Endothelial cell of umbilical vein (primary cell): ENCODE measurements at regions not wholly inside any gene's neighbourhood (a gene's known extent, or its start where the extent isn't known, plus 50 kb on each side); places are given as distances from the start of the nearest gene placed in this dataset.

ENCODE experiments used
- BruUV-seq: library from RNA; stranded (reverse); fragments of 400-500 nt; replicated peaks from 2 replicates; lab custom pipeline; 2021; lab: Mats Ljungman, UMichigan
- CTCF ChIA-PET: fragments of 300-600, 350-600 bp; sonication (Branson Sonifier 250); formaldehyde crosslinking; loops from one replicate; lab custom pipeline; 2021; ENCODE audit warnings: antibody characterized with exemption, inconsistent platforms; lab: Charles Lee
- POLR2A ChIA-PET: fragments of 300-600, 350-600 bp; sonication (Branson Sonifier 250); formaldehyde crosslinking; loops from one replicate; lab custom pipeline; 2021; ENCODE audit warnings: antibody characterized with exemption, inconsistent platforms; lab: Charles Lee
- DNase-seq: peaks from one replicate; pipeline ENCODE4 v3.0.0-alpha.2; 2011; ENCODE audit warnings: low read depth, low spot score
- FAIRE-seq: peaks from 2 replicates; lab custom pipeline; 2011; peaks lifted over from hg19 to GRCh38; lab: Jason Lieb, UNC
- H2AFZ ChIP-seq: 2 replicates; pipeline ENCODE4 v1.6.0; 2012; ENCODE audit warnings: low read depth, low read length, control low read depth, inconsistent platforms
- H3K27ac ChIP-seq: 2 replicates; pipeline ENCODE4 v1.5.1; 2011; ENCODE audit warnings: low read depth, mild to moderate bottlenecking, control low read depth, low read length, moderate library complexity; ENCODE audit not compliant: insufficient read depth
- H3K27me3 ChIP-seq, 2 experiments: 2 replicates each; pipeline versions ENCODE4 v1.6.0 to v1.6.1; 2011; ENCODE audit warnings: low read length in 2 of 2, mixed read lengths in 1 of 2; ENCODE audit not compliant: control insufficient read depth in 2 of 2, insufficient read depth in 2 of 2
- H3K36me3 ChIP-seq, 2 experiments: 2 replicates in 1 of 2; 3 replicates in 1 of 2; pipeline ENCODE4 v1.5.1; 2011; ENCODE audit warnings: low read length in 2 of 2, mild to moderate bottlenecking in 1 of 2, moderate library complexity in 1 of 2; ENCODE audit not compliant: control insufficient read depth in 2 of 2, insufficient read depth in 2 of 2; ENCODE audit errors: extremely low read depth in 1 of 2
- H3K4me1 ChIP-seq: 3 replicates; pipeline ENCODE4 v1.5.1; 2011; ENCODE audit warnings: mild to moderate bottlenecking, low read length; ENCODE audit not compliant: control insufficient read depth, insufficient read depth; ENCODE audit errors: extremely low read depth
- H3K4me2 ChIP-seq: 2 replicates; pipeline ENCODE4 v1.6.1; 2011; ENCODE audit warnings: low read length, control low read depth, mixed read lengths; ENCODE audit not compliant: insufficient read depth
- H3K4me3 ChIP-seq, 3 experiments: fragments of 200-600 bp in 1 of 3; sonication (generic), shearing (Covaris generic) in 1 of 3; replicated peaks in 1 of 3; 2 replicates each; pipeline ENCODE4 v1.5.1; 2011 to 2016; ENCODE audit warnings: control low read depth in 3 of 3, low read length in 3 of 3, mild to moderate bottlenecking in 2 of 3, inconsistent platforms in 1 of 3, low read depth in 1 of 3, moderate library complexity in 1 of 3; ENCODE audit not compliant: insufficient read depth in 1 of 3
- H3K79me2 ChIP-seq: 2 replicates; pipeline ENCODE4 v1.6.0; 2012; ENCODE audit warnings: low read length, inconsistent platforms; ENCODE audit not compliant: control insufficient read depth, insufficient read depth
- H3K9ac ChIP-seq: replicated peaks from 2 replicates; pipeline ENCODE3; 2011; ENCODE audit warnings: low read length, control low read depth; ENCODE audit not compliant: insufficient read depth; ENCODE audit errors: extremely low read depth
- H3K9me1 ChIP-seq: replicated peaks from 3 replicates; pipeline ENCODE4 v1.6.0; 2011; ENCODE audit warnings: mild to moderate bottlenecking, low read length; ENCODE audit not compliant: control insufficient read depth, insufficient read depth; ENCODE audit errors: extremely low read depth
- H3K9me3 ChIP-seq: replicated peaks from 2 replicates; pipeline ENCODE4 v1.5.1; 2012; ENCODE audit warnings: low read length, inconsistent platforms; ENCODE audit not compliant: control insufficient read depth, insufficient read depth
- H4K20me1 ChIP-seq: replicated peaks from 2 replicates; pipeline ENCODE3; 2011; ENCODE audit warnings: mild to moderate bottlenecking, low read length; ENCODE audit not compliant: control insufficient read depth, insufficient read depth; ENCODE audit errors: extremely low read depth
- EZH2 ChIP-seq: IDR thresholded peaks from 2 replicates; pipeline ENCODE4 v1.6.1; 2012; ENCODE audit warnings: borderline replicate concordance, low read depth, mild to moderate bottlenecking, moderate library complexity, low read length, inconsistent platforms; ENCODE audit not compliant: severe bottlenecking
- FOS ChIP-seq: IDR thresholded peaks from 2 replicates; pipeline ENCODE4 v1.6.1; 2011; ENCODE audit warnings: mild to moderate bottlenecking, low read length, moderate library complexity, borderline replicate concordance; ENCODE audit not compliant: insufficient read depth
- GATA2 ChIP-seq: IDR thresholded peaks from 2 replicates; pipeline ENCODE4 v1.7.0; 2011; ENCODE audit warnings: low read depth, mild to moderate bottlenecking, moderate library complexity, mixed read lengths, low read length; ENCODE audit not compliant: insufficient read length, insufficient read depth
- JUN ChIP-seq: IDR thresholded peaks from 2 replicates; pipeline ENCODE4 v1.6.1; 2011; ENCODE audit warnings: borderline replicate concordance, low read depth; ENCODE audit not compliant: insufficient read length, insufficient read depth
- MYC ChIP-seq: IDR thresholded peaks from one replicate; pipeline ENCODE4 v1.6.1; 2011; ENCODE audit warnings: mild to moderate bottlenecking, low read depth, low read length
- POLR2A ChIP-seq: IDR thresholded peaks from 2 replicates; pipeline ENCODE4 v1.6.1; 2012; ENCODE audit warnings: low read depth, mild to moderate bottlenecking, control low read depth, low read length
- POLR2AphosphoS5 ChIP-seq: IDR thresholded peaks from 2 replicates; pipeline ENCODE4 v1.6.1; 2012; ENCODE audit warnings: low read depth, mild to moderate bottlenecking, control low read depth, low read length, moderate library complexity; ENCODE audit not compliant: insufficient read depth
- dilution Hi-C: fragments of 300-500 bp; cut with MboI; formaldehyde crosslinking; loops from one replicate; pipeline ENCODE4 v1.15.0; 2019; ENCODE audit warnings: low sequenced_read_pairs; ENCODE audit not compliant: extremely low pct_ligation_motif_present
- intact Hi-C: fragments of 100-400 bp; cut with micrococcal nuclease; formaldehyde crosslinking; loops from one replicate; pipeline ENCODE4 v1.10.0; 2022
- TF ChIP-seq, protein P1 (sequence below), 2 donors: IDR thresholded peaks; 1 replicate in 1 of 2; 2 replicates in 1 of 2; pipeline ENCODE4 v1.5.1; 2011; ENCODE audit warnings: low read length in 2 of 2, mild to moderate bottlenecking in 2 of 2, moderate library complexity in 2 of 2, control low read depth in 1 of 2, inconsistent platforms in 1 of 2, low read depth in 1 of 2; ENCODE audit not compliant: insufficient read depth in 1 of 2; ENCODE audit errors: extremely low read depth in 1 of 2
- TF ChIP-seq, protein P2 (sequence below): IDR thresholded peaks from 2 replicates; pipeline ENCODE4 v1.6.1; 2011; ENCODE audit not compliant: insufficient read depth, insufficient read length

- no peaks in the 10 kb centered on the region for H3K9me3 ChIP-seq
- BruUV-seq = no TSS peak
- H3K9ac ChIP-seq = no peak overlapping the region
- ChIA-PET POLR2A (no interaction called here), CTCF (no interaction called here)
- H3K4me1 ChIP-seq = no peaks in the 10 kb centered on the region
- no peak overlapping the region for H2AFZ ChIP-seq
- H4K20me1 ChIP-seq = no peaks in the 10 kb centered on the region
- H3K27ac ChIP-seq = no peak overlapping the region
- no peaks in the 10 kb centered on the region for H3K36me3 ChIP-seq
- H3K4me3 ChIP-seq = no peak overlapping the region
- no peaks in the 10 kb centered on the region for H3K9me1 ChIP-seq
- no peak for FAIRE-seq
- intact Hi-C loops = no loop called here
- no peaks in the 10 kb centered on the region for H3K27me3 ChIP-seq
- no peak overlapping the region for H3K4me2 ChIP-seq
- no peak for TF ChIP-seq GATA2
- TF ChIP-seq, protein P1, sequence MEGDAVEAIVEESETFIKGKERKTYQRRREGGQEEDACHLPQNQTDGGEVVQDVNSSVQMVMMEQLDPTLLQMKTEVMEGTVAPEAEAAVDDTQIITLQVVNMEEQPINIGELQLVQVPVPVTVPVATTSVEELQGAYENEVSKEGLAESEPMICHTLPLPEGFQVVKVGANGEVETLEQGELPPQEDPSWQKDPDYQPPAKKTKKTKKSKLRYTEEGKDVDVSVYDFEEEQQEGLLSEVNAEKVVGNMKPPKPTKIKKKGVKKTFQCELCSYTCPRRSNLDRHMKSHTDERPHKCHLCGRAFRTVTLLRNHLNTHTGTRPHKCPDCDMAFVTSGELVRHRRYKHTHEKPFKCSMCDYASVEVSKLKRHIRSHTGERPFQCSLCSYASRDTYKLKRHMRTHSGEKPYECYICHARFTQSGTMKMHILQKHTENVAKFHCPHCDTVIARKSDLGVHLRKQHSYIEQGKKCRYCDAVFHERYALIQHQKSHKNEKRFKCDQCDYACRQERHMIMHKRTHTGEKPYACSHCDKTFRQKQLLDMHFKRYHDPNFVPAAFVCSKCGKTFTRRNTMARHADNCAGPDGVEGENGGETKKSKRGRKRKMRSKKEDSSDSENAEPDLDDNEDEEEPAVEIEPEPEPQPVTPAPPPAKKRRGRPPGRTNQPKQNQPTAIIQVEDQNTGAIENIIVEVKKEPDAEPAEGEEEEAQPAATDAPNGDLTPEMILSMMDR (IDR thresholded peaks at IDR 0.05; ENCODE audit: extremely low read depth in 1 of 2, insufficient read depth in 1 of 2, low read depth in 1 of 2, low read length in 2 of 2) = no peak
- TF ChIP-seq FOS = no peak
- no peak for TF ChIP-seq MYC
- no peak for TF ChIP-seq POLR2A
- no peak for TF ChIP-seq JUN
- H3K79me2 ChIP-seq = no peaks in the 10 kb centered on the region
- dilution Hi-C loops = no loop called here
- DNase-seq = no peak
Observed at GRCh38 chr6:62974452-62974851, 236.8 kb upstream of the FKBP1C start.

GRCh38 chr6:62976566-62976965 is 234.7 kb upstream of the FKBP1C start:
- FAIRE-seq (no peak), DNase-seq (no peak)
- no peak overlapping the region for H2AFZ ChIP-seq
- no peaks in the 10 kb centered on the region for H3K9me1 ChIP-seq
- no peaks in the 10 kb centered on the region for H3K27me3 ChIP-seq
- no peak overlapping the region for H3K4me2 ChIP-seq
- no peaks in the 10 kb centered on the region for H3K79me2 ChIP-seq
- no peak overlapping the region for H3K4me3 ChIP-seq
- H3K36me3 ChIP-seq = no peaks in the 10 kb centered on the region
- H4K20me1 ChIP-seq = no peaks in the 10 kb centered on the region
- POLR2A ChIA-PET = no interaction called here
- CTCF ChIA-PET = no interaction called here
- intact Hi-C loops = no loop called here
- dilution Hi-C loops = no loop called here
- no TSS peak for BruUV-seq
- H3K9ac ChIP-seq = no peak overlapping the region
- no peak overlapping the region for H3K27ac ChIP-seq
- no peaks in the 10 kb centered on the region for H3K4me1 ChIP-seq
- H3K9me3 ChIP-seq = peaks cover 2% of the 10 kb centered on the region
- no peak for TF ChIP-seq EZH2
- TF ChIP-seq, protein P2, sequence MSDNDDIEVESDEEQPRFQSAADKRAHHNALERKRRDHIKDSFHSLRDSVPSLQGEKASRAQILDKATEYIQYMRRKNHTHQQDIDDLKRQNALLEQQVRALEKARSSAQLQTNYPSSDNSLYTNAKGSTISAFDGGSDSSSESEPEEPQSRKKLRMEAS = no peak
- no peak for TF ChIP-seq POLR2A
- TF ChIP-seq MYC = no peak
- TF ChIP-seq POLR2AphosphoS5 = no peak
- TF ChIP-seq, protein P1 (IDR thresholded peaks at IDR 0.05; ENCODE audit: extremely low read depth in 1 of 2, insufficient read depth in 1 of 2, low read depth in 1 of 2, low read length in 2 of 2) = no peak
- TF ChIP-seq JUN = no peak
- TF ChIP-seq GATA2 = no peak
- TF ChIP-seq FOS = no peak
